Neural progenitor cell (in vitro differentiated cells): ENCODE measurements at regions not wholly inside any gene's neighbourhood (a gene's known extent, or its start where the extent isn't known, plus 50 kb on each side); places are given as distances from the start of the nearest gene placed in this dataset.

Source experiments
- CTCF ChIP-seq: fragments of 200-600 bp; sonication (generic); IDR thresholded peaks from 2 replicates; pipeline ENCODE4 v1.5.1; 2017; ENCODE audit warnings: antibody characterized with exemption, mild to moderate bottlenecking
- EZH2 ChIP-seq: fragments of 200-600 bp; sonication (generic); IDR thresholded peaks from 2 replicates; pipeline ENCODE4 v1.6.1; 2017; ENCODE audit warnings: antibody characterized with exemption, mild to moderate bottlenecking, moderate library complexity
- EZH2phosphoT487 ChIP-seq: fragments of 200-600 bp; sonication (generic); IDR thresholded peaks from 2 replicates; pipeline ENCODE4 v1.6.1; 2017; ENCODE audit warnings: antibody characterized with exemption

- TF ChIP-seq EZH2 (no peak), CTCF (no peak), EZH2phosphoT487 (no peak)
Measured at GRCh38 chr22:10961043-10961860, 4566.7 kb upstream of the OR11H1 start.
